HepG2 (cell line): ENCODE measurements at regions not wholly inside any gene's neighbourhood (a gene's known extent, or its start where the extent isn't known, plus 50 kb on each side); places are given as distances from the start of the nearest gene placed in this dataset.

Experiments
- AKNA ChIP-seq: sonication (generic); formaldehyde crosslinking; IDR thresholded peaks from 2 replicates; pipeline ENCODE4 v1.4.0; 2020; ENCODE audit warnings: missing genetic modification reagents, borderline replicate concordance
- HOXA5 ChIP-seq: sonication (generic); formaldehyde crosslinking; IDR thresholded peaks from 2 replicates; pipeline ENCODE4 v1.4.0; 2020; ENCODE audit warnings: missing genetic modification reagents
- TF ChIP-seq, protein P1 (sequence below): sonication (generic); formaldehyde crosslinking; IDR thresholded peaks from 2 replicates; pipeline ENCODE4 v1.9.0; 2021; ENCODE audit warnings: mild to moderate bottlenecking, missing genetic modification reagents

GRCh38 chr9:89811356-89811755, 206.5 kb downstream of the GADD45G start (continued):
- no peak for TF ChIP-seq AKNA (CRISPR knock-in tag)
- TF ChIP-seq, protein P1, sequence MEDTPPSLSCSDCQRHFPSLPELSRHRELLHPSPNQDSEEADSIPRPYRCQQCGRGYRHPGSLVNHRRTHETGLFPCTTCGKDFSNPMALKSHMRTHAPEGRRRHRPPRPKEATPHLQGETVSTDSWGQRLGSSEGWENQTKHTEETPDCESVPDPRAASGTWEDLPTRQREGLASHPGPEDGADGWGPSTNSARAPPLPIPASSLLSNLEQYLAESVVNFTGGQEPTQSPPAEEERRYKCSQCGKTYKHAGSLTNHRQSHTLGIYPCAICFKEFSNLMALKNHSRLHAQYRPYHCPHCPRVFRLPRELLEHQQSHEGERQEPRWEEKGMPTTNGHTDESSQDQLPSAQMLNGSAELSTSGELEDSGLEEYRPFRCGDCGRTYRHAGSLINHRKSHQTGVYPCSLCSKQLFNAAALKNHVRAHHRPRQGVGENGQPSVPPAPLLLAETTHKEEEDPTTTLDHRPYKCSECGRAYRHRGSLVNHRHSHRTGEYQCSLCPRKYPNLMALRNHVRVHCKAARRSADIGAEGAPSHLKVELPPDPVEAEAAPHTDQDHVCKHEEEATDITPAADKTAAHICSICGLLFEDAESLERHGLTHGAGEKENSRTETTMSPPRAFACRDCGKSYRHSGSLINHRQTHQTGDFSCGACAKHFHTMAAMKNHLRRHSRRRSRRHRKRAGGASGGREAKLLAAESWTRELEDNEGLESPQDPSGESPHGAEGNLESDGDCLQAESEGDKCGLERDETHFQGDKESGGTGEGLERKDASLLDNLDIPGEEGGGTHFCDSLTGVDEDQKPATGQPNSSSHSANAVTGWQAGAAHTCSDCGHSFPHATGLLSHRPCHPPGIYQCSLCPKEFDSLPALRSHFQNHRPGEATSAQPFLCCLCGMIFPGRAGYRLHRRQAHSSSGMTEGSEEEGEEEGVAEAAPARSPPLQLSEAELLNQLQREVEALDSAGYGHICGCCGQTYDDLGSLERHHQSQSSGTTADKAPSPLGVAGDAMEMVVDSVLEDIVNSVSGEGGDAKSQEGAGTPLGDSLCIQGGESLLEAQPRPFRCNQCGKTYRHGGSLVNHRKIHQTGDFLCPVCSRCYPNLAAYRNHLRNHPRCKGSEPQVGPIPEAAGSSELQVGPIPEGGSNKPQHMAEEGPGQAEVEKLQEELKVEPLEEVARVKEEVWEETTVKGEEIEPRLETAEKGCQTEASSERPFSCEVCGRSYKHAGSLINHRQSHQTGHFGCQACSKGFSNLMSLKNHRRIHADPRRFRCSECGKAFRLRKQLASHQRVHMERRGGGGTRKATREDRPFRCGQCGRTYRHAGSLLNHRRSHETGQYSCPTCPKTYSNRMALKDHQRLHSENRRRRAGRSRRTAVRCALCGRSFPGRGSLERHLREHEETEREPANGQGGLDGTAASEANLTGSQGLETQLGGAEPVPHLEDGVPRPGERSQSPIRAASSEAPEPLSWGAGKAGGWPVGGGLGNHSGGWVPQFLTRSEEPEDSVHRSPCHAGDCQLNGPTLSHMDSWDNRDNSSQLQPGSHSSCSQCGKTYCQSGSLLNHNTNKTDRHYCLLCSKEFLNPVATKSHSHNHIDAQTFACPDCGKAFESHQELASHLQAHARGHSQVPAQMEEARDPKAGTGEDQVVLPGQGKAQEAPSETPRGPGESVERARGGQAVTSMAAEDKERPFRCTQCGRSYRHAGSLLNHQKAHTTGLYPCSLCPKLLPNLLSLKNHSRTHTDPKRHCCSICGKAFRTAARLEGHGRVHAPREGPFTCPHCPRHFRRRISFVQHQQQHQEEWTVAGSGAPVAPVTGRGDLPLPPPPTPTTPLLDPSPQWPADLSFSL: no peak
- no peak for TF ChIP-seq HOXA5 (CRISPR knock-in tag)
